HCT116 (cell line): ENCODE measurements at regions not wholly inside any gene's neighbourhood (a gene's known extent, or its start where the extent isn't known, plus 50 kb on each side); places are given as distances from the start of the nearest gene placed in this dataset.

Experiments
- ATAC-seq: fragments of 200-7000 bp; cut with Tn5 transposase; 2 replicates; pipeline ENCODE4 v1.9.1; 2020; ENCODE audit warnings: mild to moderate bottlenecking, moderate library complexity
- BruUV-seq: library from RNA; stranded (reverse); fragments of 400-500 nt; replicated peaks from 2 replicates; lab custom pipeline; 2021; lab: Mats Ljungman, UMichigan
- CTCF ChIA-PET: fragments of 300-600 bp; sonication (Branson Sonifier 250); formaldehyde crosslinking; loops from one replicate; lab custom pipeline; 2021; ENCODE audit warnings: antibody characterized with exemption; lab: Charles Lee
- POLR2A ChIA-PET: fragments of 300-600, 350-600 bp; sonication (Branson Sonifier 250); formaldehyde crosslinking; loops from one replicate; lab custom pipeline; 2021; ENCODE audit warnings: antibody characterized with exemption; lab: Charles Lee
- RAD21 ChIA-PET, 2 experiments: fragments of 300-600 bp; sonication (Branson Sonifier 250); formaldehyde crosslinking; loops; one replicate each; lab custom pipeline; 2023; ENCODE audit warnings: low total read pairs in 2 of 2; ENCODE audit not compliant: uncharacterized antibody in 2 of 2, unreplicated experiment in 2 of 2, low non-redundant PET in 1 of 2; lab: Charles Lee
- DNase-seq: peaks from one replicate; pipeline ENCODE4 v3.0.0-alpha.2; 2010; ENCODE audit warnings: low read depth, low spot score
- H2AFZ ChIP-seq: fragments of 200-600 bp; shearing (Covaris generic), sonication (generic); 2 replicates; pipeline ENCODE4 v1.6.1; 2017; ENCODE audit warnings: low read depth, mixed run types, mixed read lengths, antibody characterized with exemption, low read length; ENCODE audit not compliant: poor library complexity, severe bottlenecking
- H3K27ac ChIP-seq: 2 replicates; pipeline ENCODE4 v1.5.1; 2012; ENCODE audit warnings: low read depth, low read length
- H3K27me3 ChIP-seq: fragments of 200-600 bp; sonication (generic); 2 replicates; pipeline ENCODE4 v1.6.1; 2016; ENCODE audit warnings: mixed run types, low read length, mixed read lengths; ENCODE audit not compliant: insufficient read depth
- H3K36me3 ChIP-seq, 2 experiments: fragments of 200-500 bp in 1 of 2; fragments of 200-600 bp in 1 of 2; sonication (Bioruptor generic) in 1 of 2; sonication (generic) in 1 of 2; 2 replicates each; pipeline versions ENCODE4 v1.5.1 to v1.6.1; 2014 to 2016; ENCODE audit warnings: low read length in 2 of 2, inconsistent platforms in 1 of 2, mixed read lengths in 1 of 2, mixed run types in 1 of 2; ENCODE audit not compliant: insufficient read depth in 2 of 2, control insufficient read depth in 1 of 2
- H3K4me1 ChIP-seq, 2 experiments: fragments of 200-600 bp in 1 of 2; sonication (generic) in 1 of 2; 2 replicates each; pipeline versions ENCODE4 v1.5.1 to v1.6.1; 2012 to 2017; ENCODE audit warnings: low read length in 2 of 2, inconsistent platforms in 1 of 2, mild to moderate bottlenecking in 1 of 2, mixed read lengths in 1 of 2, mixed run types in 1 of 2, moderate library complexity in 1 of 2; ENCODE audit not compliant: insufficient read depth in 2 of 2, control insufficient read depth in 1 of 2
- H3K4me2 ChIP-seq: fragments of 200-600 bp; sonication (generic); 2 replicates; pipeline ENCODE4 v1.6.1; 2017; ENCODE audit warnings: mixed run types, low read length, mixed read lengths
- H3K4me3 ChIP-seq, 2 experiments: fragments of 200-600 bp in 1 of 2; sonication (generic) in 1 of 2; replicated peaks in 1 of 2; 2 replicates each; pipeline ENCODE4 v1.5.1; 2011 to 2016; ENCODE audit warnings: low read length in 2 of 2, control low read depth in 1 of 2, low read depth in 1 of 2, mild to moderate bottlenecking in 1 of 2, mixed read lengths in 1 of 2, mixed run types in 1 of 2
- H3K79me2 ChIP-seq: fragments of 200-600 bp; sonication (generic); 2 replicates; pipeline ENCODE4 v1.6.1; 2017; ENCODE audit warnings: mild to moderate bottlenecking, mixed run types, low read length, moderate library complexity, mixed read lengths; ENCODE audit not compliant: insufficient read depth
- H3K9ac ChIP-seq: fragments of 200-600 bp; sonication (generic); 2 replicates; pipeline ENCODE4 v1.6.1; 2016; ENCODE audit warnings: low read length, mixed read lengths
- H3K9me2 ChIP-seq: fragments of 200-600 bp; sonication (generic), shearing (Covaris generic); 2 replicates; pipeline ENCODE4 v1.6.1; 2017; ENCODE audit warnings: mixed run types, mild to moderate bottlenecking, moderate library complexity; ENCODE audit not compliant: insufficient read depth
- H3K9me3 ChIP-seq, 2 experiments: fragments of 200-500 bp in 1 of 2; fragments of 200-600 bp in 1 of 2; sonication (Bioruptor generic) in 1 of 2; sonication (generic) in 1 of 2; 2 replicates each; pipeline ENCODE4 v1.6.1; 2014 to 2017; ENCODE audit warnings: low read length in 2 of 2, mixed read lengths in 2 of 2, inconsistent platforms in 1 of 2, low read depth in 1 of 2, mild to moderate bottlenecking in 1 of 2, mixed run types in 1 of 2, moderate library complexity in 1 of 2; ENCODE audit not compliant: control insufficient read depth in 1 of 2, insufficient read depth in 1 of 2
- H4K20me1 ChIP-seq: fragments of 200-600 bp; sonication (generic), shearing (Covaris generic); 2 replicates; pipeline ENCODE4 v1.6.1; 2017; ENCODE audit warnings: mixed run types, mild to moderate bottlenecking, moderate library complexity; ENCODE audit not compliant: insufficient read depth
- CTCF ChIP-seq, 3 experiments: fragments of 200-600 bp in 1 of 3; sonication (generic) in 1 of 3; IDR thresholded peaks in 2 of 3; conservative IDR thresholded peaks in 1 of 3; 2 replicates each; pipeline ENCODE4 v1.5.1; 2012 to 2017; ENCODE audit warnings: low read depth in 2 of 3, low read length in 2 of 3, antibody characterized with exemption in 1 of 3, borderline replicate concordance in 1 of 3, control low read depth in 1 of 3, mild to moderate bottlenecking in 1 of 3, mixed read lengths in 1 of 3, mixed run types in 1 of 3, moderate library complexity in 1 of 3; ENCODE audit not compliant: insufficient read depth in 1 of 3
- EZH2 ChIP-seq: fragments of 200-600 bp; sonication (generic); IDR thresholded peaks from 2 replicates; pipeline ENCODE4 v1.6.1; 2017; ENCODE audit warnings: antibody characterized with exemption, mixed run types
- EZH2phosphoT487 ChIP-seq: fragments of 200-600 bp; IDR thresholded peaks from 2 replicates; pipeline ENCODE4 v1.6.1; 2018; ENCODE audit warnings: antibody characterized with exemption, borderline replicate concordance
- POLR2A ChIP-seq: IDR thresholded peaks from 2 replicates; pipeline ENCODE4 v1.7.0; 2011; ENCODE audit warnings: borderline replicate concordance; ENCODE audit not compliant: insufficient read depth, insufficient read length; ENCODE audit errors: extremely low read depth
- REST ChIP-seq: IDR thresholded peaks from 2 replicates; pipeline ENCODE4 v1.6.1; 2012; ENCODE audit warnings: low read depth
- SIN3A ChIP-seq: IDR thresholded peaks from 2 replicates; pipeline ENCODE4 v1.6.1; 2012; ENCODE audit warnings: low read depth
- SP1 ChIP-seq: IDR thresholded peaks from 2 replicates; pipeline ENCODE4 v1.6.1; 2012; ENCODE audit warnings: low read depth
- YY1 ChIP-seq: IDR thresholded peaks from 2 replicates; pipeline ENCODE4 v1.6.1; 2011; ENCODE audit warnings: low read length, low read depth, moderate library complexity, mild to moderate bottlenecking; ENCODE audit not compliant: insufficient replicate concordance; ENCODE audit errors: extremely low read depth
- ZBTB33 ChIP-seq: IDR thresholded peaks from 2 replicates; pipeline ENCODE4 v1.6.1; 2011; ENCODE audit warnings: mild to moderate bottlenecking, low read length, moderate library complexity; ENCODE audit not compliant: insufficient replicate concordance; ENCODE audit errors: extremely low read depth
- intact Hi-C: fragments of 100-400 bp; cut with micrococcal nuclease; formaldehyde crosslinking; loops from 2 replicates; pipeline ENCODE4 v1.10.0; 2022

GRCh38 chr1:83704350-83704749 is 294.6 kb downstream of the TTLL7 start:
- Histone ChIP-seq H3K4me2 (no peak overlapping the region), H2AFZ (no peak overlapping the region), H3K9me2 (no peaks in the 10 kb centered on the region), H4K20me1 (no peaks in the 10 kb centered on the region), H3K9me3 (no peaks in the 10 kb centered on the region), H3K27me3 (no peaks in the 10 kb centered on the region), H3K36me3 (no peaks in the 10 kb centered on the region), H3K9ac (no peak overlapping the region), H3K4me3 (no peak overlapping the region), H3K79me2 (no peaks in the 10 kb centered on the region), H3K4me1 (no peaks in the 10 kb centered on the region), H3K27ac (no peak overlapping the region)
- ChIA-PET RAD21 (no interaction called here), CTCF (no interaction called here), POLR2A (no interaction called here)
- no peak for ATAC-seq
- no peak for DNase-seq
- intact Hi-C loops: no loop called here
- BruUV-seq: no TSS peak
- TF ChIP-seq YY1 (no peak), CTCF (IDR thresholded peaks at IDR 0.05 in 2 of 3, conservative IDR thresholded peaks at IDR 0.05 in 1 of 3; ENCODE audit: borderline replicate concordance in 1 of 3, insufficient read depth in 1 of 3, low read depth in 2 of 3, low read length in 2 of 3) (peak in 1 of 3 experiments; percentile 27; a peak in 1 of 6 replicates), EZH2 (no peak)

- Histone ChIP-seq H3K27ac (no peak overlapping the region), H3K4me1 (no peaks in the 10 kb centered on the region), H4K20me1 (no peaks in the 10 kb centered on the region), H2AFZ (no peak overlapping the region), H3K36me3 (no peaks in the 10 kb centered on the region), H3K4me3 (no peak overlapping the region), H3K9me2 (no peaks in the 10 kb centered on the region), H3K9me3 (no peaks in the 10 kb centered on the region), H3K79me2 (no peaks in the 10 kb centered on the region), H3K4me2 (no peak overlapping the region), H3K9ac (no peak overlapping the region), H3K27me3 (no peaks in the 10 kb centered on the region; the same call in 1 of the 2 replicates)
- no TSS peak for BruUV-seq
- CTCF ChIA-PET: no interaction called here
- TF ChIP-seq REST (no peak), EZH2phosphoT487 (no peak), POLR2A (no peak), ZBTB33 (no peak), SIN3A (no peak), SP1 (no peak)
- ATAC-seq (no peak), DNase-seq (no peak)
- POLR2A ChIA-PET: no interaction called here
- intact Hi-C loops: no loop called here
- RAD21 ChIA-PET: no interaction called here
These were observed 296.6 kb downstream of the TTLL7 start for GRCh38 chr1:83702356-83702755.
